ENCODE measurements at regions not wholly inside any gene's neighbourhood (a gene's known extent, or its start where the extent isn't known, plus 50 kb on each side); places are given as distances from the start of the nearest gene placed in this dataset.

GRCh38 chr12:77625441-77625840 lies 205.3 kb upstream of the NAV3 start:
- DNase-seq (ENCODE audit: low read depth) = peak; percentile 83

GRCh38 chr12:77619425-77619824 lies 211.3 kb upstream of the NAV3 start:
- DNase-seq (ENCODE audit: low read depth) = no peak

- DNase-seq (ENCODE audit: low read depth) = no peak
Measured at GRCh38 chr12:77617818-77618217, 212.9 kb upstream of the NAV3 start.

- peak; percentile 29 for DNase-seq (ENCODE audit: low read depth)
Measured at GRCh38 chr12:77615332-77615731, 215.4 kb upstream of the NAV3 start.

- DNase-seq (ENCODE audit: low read depth) = no peak
Measured at GRCh38 chr12:77613411-77613810, 217.3 kb upstream of the NAV3 start.

GRCh38 chr12:77610446-77610845 lies 220.2 kb upstream of the NAV3 start:
- no peak for DNase-seq (ENCODE audit: low read depth)

- no peak for DNase-seq (ENCODE audit: low read depth)
Measured at GRCh38 chr12:77609016-77609415, 221.7 kb upstream of the NAV3 start.

GRCh38 chr12:77608271-77608824 lies 222.3 kb upstream of the NAV3 start:
- DNase-seq (ENCODE audit: low read depth) = no peak

- DNase-seq (ENCODE audit: low read depth) = no peak
Measured at GRCh38 chr12:77606348-77606747, 224.3 kb upstream of the NAV3 start.

- DNase-seq (ENCODE audit: low read depth) = no peak
Measured at GRCh38 chr12:77603946-77604345, 226.7 kb upstream of the NAV3 start.

- no peak for DNase-seq (ENCODE audit: low read depth)
Measured at GRCh38 chr12:77601069-77601468, 229.6 kb upstream of the NAV3 start.

GRCh38 chr12:77600468-77600843 lies 230.2 kb upstream of the NAV3 start:
- DNase-seq (ENCODE audit: low read depth) = no peak

- no peak for DNase-seq (ENCODE audit: low read depth)
Measured at GRCh38 chr12:77599782-77600467, 230.8 kb upstream of the NAV3 start.

GRCh38 chr12:77594366-77594765 lies 236.3 kb upstream of the NAV3 start:
- peak; percentile 8 for DNase-seq (ENCODE audit: low read depth)

GRCh38 chr12:77592836-77593235 lies 237.9 kb upstream of the NAV3 start:
- DNase-seq (ENCODE audit: low read depth) = no peak

- DNase-seq (ENCODE audit: low read depth) = no peak
Measured at GRCh38 chr12:77591959-77592743, 238.5 kb upstream of the NAV3 start.

- no peak for DNase-seq (ENCODE audit: low read depth)
Measured at GRCh38 chr12:77590306-77590705, 240.4 kb upstream of the NAV3 start.

GRCh38 chr12:77584860-77585259 lies 245.8 kb upstream of the NAV3 start:
- DNase-seq (ENCODE audit: low read depth) = no peak

- DNase-seq (ENCODE audit: low read depth) = no peak
Measured at GRCh38 chr12:77578466-77579220, 252.1 kb upstream of the NAV3 start.

- no peak for DNase-seq (ENCODE audit: low read depth)
Measured at GRCh38 chr12:77577791-77578190, 252.9 kb upstream of the NAV3 start.

- no peak for DNase-seq (ENCODE audit: low read depth)
Measured at GRCh38 chr12:77575376-77575919, 255.2 kb upstream of the NAV3 start.

GRCh38 chr12:77572371-77572770 lies 258.3 kb upstream of the NAV3 start:
- no peak for DNase-seq (ENCODE audit: low read depth)
